Esophagus mucosa (tissue), 1 donor: ENCODE measurements at regions not wholly inside any gene's neighbourhood (a gene's known extent, or its start where the extent isn't known, plus 50 kb on each side); places are given as distances from the start of the nearest gene placed in this dataset.
"Not testable (repeated sequence)": the region's sequence is repeated elsewhere in the genome, so short reads cannot be mapped to it uniquely, and the experiment has no call there.

ENCODE experiments used
- ATAC-seq: fragments of 200-7000 bp; cut with Tn5 transposase; one replicate; pipeline ENCODE4 v1.9.1; 2020
- donor health status: DM: yes; HTN: yes; CAD: no.

DNA sequence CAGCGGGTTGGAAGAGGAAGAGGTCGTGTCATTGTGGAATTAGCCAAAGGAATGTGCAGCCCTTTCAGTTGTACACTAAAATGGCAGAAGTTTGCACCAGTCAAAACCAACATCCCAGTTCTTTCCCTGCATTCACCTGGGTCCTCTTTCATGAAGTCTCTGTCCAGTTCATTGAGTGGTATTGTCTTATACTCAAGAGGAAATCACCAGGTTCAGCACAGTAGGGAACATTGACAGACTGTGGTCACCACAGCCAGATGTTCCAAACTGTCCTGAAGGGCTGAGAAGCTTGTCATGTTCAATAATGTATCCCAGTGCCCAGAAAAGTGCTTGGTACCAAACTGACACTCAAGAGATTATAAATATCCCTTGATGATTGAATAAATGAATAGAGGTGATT lies 131.6 kb downstream of the GLUL start:
- ATAC-seq: no peak

DNA sequence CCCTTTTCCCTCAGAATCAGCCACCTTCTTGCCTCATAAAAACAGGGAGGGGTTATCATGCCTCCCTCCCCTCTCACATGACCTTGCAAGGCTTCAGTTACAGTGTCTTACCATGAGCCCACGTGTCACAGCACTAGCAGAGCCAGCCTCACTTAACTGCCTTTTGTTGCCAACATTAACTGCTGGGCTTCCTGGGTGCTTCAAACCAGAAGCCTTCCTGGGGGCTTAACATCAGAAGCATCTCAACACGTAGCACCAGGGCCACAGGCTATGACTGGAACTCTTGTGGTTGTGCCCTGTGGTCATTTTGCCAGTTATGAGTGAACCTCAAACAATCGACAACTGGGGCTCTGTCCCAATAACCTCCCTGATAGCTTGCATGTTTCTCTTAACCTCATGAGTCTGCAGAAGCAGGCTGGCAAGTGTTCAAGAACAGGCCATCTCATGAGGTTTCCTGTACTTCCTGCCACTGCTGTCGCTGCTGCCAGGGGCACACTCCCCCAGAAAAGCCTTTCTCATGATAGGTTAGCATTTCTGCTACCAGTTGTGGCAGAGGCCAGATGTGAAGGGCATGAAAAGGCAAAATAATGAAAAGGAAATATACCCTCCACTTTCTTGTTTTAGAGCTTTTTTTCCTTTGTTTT lies 132.2 kb downstream of the GLUL start:
- peak; percentile 60 for ATAC-seq

DNA sequence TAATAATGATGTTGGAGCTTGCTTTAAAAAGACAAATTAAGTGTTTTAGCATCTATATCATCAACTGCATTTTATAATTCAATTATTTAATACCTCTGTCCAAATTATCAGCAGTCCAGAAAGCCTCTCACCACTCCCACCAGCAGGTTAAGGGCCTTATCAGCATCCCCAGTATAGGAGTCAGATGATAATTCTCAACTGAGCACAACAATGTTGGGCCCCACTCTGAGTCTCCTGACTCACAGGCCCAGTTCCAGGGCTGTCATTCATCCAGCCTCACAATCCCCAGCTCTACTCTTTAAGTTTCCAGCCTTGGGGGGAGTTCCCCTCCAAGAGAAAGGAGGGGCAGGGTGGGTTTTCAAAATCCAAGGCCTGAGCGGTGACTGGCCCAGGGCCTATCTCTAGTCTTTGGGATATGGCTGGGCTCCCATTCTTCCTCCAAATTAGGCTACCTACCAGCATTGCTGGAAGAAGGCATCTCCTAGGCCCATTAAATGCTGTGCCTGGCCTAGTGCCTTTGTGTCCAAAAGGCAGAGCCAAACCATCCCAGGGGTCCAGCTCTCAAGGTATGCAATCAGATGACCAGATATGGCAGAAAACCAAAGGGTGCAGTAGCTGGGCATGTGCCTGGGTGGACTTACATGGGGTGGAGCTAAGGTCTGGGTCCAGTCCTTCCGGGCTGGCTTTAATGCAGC lies 134.1 kb downstream of the GLUL start:
- no peak for ATAC-seq

DNA sequence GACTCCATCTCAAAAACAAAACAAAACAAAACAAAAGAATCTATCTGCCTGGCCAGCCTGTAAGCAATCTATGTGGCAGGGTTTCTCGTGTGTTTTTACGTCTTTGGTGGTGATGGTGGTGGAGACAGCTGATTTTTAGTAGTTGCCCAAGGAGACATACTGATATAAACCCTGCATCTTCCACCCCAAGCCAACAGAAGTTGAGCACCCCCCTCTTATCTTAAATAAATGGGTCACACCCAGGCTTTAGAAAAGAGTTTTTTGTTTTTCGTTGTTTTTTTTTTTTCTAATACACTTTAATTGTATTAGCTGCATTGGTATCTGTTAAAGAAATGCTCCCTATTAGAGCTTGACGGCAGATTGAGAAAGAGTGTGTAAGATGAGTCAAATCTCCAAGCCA lies 134.7 kb downstream of the GLUL start:
- no peak for ATAC-seq

DNA sequence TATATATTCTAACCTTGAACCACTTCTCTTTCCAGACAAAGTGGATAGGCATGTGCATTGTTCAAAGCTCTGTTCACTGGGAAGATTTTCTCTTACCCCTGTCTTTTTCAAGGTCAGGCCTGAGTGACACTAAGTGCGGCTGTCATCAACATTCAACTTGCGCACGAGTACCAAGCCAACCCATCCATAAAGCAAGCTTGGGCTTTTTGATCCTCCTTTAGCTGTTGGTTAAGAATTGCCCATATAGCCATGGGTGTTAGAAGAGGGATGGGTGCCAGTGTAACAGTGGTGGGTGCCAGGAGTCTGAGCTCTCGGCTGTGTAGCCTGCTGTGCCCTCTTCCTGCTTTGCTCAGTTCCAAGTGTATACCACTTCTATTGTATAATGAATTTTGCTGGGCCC lies 136.1 kb downstream of the GLUL start:
- ATAC-seq: no peak

DNA sequence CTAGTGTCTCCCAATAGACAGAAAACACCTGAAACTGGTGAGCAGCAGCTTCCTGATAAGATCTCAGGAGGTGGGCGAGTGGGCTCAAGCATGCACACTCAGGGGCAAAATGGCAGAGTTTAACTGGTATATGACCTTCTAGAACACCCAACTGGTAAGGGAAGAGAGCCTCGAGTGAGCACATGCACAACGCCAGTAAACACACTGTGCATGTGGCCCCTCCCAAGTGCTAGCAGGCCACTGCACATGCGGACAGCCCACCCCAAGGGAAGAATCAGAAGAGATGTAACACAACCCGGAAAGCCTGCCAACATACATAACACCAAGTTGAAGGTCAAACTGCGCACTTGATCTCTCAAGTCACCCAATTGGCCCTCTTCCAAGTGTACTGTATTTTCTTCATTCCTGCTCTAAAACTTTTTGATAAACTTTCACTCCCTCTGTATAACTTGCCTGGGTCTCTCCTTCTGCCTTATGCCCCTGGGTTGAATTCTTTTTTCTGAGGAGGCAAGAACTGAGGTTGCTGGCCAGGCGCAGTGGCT lies 138.2 kb downstream of the GLUL start:
- no peak for ATAC-seq

DNA sequence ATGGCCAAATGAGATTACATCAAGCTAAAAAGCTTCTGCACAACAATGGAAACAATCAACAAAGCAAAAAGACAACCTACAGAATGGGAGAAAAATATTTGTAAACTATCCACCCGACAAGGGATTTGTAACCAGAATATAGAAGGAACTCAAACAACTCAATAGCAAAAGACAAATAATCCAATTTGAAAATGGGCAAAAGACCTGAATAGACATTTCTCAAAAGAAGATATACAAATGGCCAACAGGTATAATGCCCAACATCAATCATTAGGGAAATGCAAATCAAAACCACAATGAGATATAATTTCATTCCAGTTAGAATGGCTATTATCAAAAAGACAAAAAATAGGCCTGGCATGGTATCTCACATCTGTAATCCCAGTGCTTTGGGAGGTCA lies 140.0 kb downstream of the GLUL start:
- no peak for ATAC-seq

DNA sequence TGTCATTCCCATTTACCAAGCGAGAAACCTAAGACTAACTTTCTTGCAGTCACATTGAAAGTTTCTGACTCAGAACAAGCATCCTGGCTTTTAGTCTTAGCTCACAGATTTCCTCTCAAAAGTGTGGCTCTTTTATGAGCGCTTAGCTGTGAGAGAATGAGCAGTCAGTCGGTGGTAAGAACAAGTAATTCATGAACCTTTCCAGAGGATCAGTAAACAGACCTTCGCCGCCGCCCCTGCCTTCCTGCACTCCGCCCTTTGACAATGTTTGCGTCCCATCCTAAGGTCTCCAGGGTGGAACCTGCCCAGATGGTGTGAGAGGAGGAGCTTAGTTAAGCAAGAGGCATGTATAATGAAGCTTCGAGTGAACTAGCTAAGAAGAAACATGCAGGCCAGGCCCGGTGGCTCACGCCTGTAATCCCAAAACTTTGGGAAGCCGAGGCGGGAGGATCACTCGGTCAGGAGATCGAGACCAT lies 142.4 kb downstream of the GLUL start:
- peak; percentile 84 for ATAC-seq

DNA sequence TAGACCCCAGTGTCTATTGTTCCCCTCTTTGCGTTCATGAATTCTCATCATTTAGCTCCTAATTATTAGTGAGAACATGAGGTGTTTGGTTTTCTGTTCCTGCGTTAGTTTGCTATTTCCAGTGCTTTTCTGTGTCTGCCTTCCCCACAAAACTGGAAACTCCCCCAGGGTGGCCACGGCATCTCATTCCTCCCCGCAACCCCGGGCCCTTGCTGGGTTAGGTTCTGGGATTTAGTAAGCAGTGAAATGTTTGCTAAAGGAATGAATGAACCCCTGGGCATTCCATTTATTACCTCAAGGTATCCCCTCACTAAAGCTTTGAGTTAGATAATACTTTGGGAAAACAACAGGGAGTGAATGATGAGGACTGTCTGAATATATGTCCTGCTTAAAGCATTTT lies 142.9 kb downstream of the GLUL start:
- no peak for ATAC-seq

DNA sequence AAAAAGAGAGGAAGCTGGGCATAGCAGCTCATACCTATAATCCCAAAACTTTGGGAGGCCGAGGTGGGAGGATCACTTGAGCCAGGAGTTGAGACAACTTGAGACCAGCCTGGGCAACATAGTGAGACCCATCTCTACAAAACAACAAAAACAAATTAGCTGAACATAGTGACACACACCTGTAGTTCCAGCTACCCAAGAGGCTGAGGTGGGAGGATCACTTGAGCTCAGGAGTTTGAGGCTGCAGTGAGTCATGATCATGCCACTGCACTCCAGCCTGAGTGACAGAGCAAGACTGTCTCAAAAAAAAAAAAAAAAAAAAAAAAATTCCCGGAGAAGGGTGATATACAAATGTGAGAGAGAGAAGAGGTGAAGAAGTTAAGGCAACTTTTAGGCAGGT lies 143.8 kb downstream of the GLUL start:
- not testable (repeated sequence) for ATAC-seq

DNA sequence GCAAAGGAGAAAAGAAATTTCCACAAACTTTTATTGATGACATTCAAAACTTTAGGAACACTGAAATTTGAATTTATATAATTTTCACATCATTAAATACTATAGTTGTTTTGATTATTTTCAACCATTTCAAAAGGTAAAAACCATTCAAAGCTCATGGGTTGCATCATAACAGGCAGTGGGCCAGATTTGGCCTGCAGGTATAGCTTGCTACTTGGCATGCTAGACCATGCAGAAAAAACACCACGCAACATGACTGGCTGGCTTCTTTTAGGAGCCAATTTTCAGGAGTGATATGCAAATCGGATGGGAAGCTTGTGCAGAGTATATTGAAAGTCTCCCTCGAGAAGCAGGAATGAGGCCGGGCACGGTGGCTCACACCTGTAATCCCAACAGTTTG lies 144.8 kb downstream of the GLUL start:
- peak; percentile 76 for ATAC-seq

DNA sequence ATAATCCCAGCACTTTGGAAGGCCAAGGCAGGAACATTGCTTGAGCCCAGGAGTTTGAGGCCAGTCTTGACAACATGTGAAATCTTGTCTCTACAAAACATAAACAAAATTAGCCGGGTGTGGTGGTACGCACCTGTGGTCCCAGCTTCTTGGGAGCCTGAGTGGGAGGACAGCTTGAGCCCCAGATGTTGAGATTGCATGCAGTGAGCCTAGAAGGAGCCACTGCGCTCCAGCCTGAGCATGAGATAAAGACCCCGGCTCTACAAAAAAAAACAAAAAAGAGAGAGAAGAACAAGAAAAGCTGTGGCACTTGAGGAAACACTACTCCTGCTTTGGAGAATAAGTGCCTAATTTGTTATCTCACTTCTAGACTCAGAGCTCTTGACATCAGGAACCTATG lies 146.6 kb downstream of the GLUL start:
- no peak for ATAC-seq

DNA sequence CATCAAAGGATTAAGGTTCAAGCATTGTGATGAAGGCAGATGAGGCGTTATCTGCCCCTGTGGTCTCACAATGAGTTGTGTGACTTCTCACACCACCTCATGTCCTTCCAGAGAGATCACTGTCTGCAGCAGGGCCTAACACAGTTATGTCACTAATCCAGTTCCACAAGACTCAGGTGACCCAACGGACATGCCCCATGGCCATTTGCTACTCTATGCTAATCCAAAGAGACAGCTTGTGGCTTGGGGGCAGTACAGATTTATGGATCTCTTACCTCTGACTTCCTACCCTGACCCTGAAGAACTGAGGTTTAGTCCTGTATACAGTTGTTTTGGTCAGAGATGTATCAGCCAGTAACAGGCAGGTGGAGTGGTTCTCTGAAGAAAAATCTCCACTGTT lies 147.1 kb downstream of the GLUL start:
- no peak for ATAC-seq

DNA sequence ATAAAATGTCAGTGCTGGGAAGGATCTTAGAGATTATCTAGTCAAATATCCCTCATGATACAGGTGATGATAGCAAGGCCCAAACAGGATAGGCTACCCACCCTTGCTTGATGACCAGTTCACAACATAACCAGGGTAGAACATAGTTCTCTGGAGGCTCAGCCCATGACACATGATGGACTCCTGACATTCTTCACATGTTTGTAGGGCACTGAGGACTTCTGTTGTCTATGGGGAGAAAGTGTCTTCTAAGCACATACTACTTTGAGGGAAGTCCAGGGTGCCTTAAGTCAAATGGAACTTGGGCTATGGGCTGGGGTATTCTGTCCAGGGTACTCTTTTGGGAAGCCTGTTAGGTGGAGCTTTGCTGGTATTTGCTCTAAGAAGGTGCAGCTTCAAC lies 148.9 kb downstream of the GLUL start:
- no peak for ATAC-seq

DNA sequence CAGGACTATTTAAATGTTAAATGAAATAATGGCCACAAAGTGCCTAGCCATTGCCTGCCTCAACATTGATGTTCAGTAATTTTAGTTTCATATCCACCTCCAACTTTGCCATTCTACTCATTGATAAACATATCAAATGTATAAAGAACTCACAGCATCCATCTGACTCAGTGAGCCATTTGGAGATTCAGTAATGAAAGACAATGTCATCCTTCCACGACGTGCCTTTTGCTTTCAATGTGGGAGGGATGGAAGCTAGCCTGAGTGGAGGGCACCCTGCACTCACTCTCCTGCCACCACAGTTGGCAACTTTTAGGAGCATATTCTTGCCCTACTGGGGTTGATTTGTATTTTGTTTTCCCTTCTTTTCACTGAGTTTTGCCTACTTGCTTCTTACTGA lies 151.5 kb downstream of the GLUL start:
- ATAC-seq: no peak

DNA sequence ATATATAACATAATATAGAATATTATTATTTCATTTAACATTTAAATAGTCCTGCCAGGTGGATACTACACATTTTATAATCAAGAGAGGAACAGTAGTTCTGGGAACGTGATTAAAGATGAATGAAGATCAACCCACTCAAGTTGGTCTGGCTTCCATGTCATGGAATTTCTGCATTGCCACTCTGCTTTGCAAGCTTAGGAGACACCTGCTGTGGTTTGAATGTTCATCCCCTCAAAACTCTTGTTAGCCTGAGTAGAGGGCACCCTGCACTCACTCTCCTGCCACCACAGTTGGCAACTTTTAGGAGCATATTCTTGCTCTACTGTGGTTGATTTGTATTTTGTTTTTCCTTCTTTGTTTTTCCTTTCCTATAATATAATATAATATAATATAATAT lies 153.2 kb downstream of the GLUL start:
- no peak for ATAC-seq

DNA sequence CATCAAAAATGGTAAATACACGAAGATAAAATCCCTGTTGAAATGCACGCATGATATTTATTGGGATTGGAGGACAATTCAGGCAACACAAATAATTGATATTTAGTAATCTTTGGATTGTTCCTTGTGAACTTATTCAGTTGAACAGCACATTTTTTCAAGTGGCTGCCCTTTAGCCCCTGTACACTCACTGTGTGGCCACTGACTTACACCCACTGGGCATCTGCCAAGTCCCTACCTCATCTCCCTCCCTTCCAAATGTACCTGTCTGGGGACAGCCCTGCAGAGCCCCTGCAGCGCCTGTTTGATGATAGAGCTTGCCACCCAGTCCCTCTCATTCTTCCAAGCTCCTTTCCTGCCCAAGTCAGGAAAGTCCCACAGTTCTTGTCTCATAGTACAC lies 154.3 kb downstream of the GLUL start:
- ATAC-seq: no peak

DNA sequence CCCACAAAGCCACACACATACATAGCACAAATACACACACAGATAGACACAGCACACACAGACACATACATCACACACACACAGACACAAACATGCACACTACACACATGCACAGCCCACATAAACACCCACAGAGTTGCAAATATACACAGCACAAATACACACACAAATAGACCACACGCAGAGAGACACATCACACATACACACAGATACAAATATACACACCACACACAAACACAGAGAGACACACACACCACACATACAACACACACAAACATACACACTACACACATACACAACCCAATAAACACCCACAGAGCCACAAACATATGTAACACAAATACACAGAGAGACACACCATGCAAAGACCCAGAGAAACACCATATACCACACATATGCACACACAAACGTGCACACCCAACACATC lies 154.9 kb downstream of the GLUL start:
- ATAC-seq: no peak

DNA sequence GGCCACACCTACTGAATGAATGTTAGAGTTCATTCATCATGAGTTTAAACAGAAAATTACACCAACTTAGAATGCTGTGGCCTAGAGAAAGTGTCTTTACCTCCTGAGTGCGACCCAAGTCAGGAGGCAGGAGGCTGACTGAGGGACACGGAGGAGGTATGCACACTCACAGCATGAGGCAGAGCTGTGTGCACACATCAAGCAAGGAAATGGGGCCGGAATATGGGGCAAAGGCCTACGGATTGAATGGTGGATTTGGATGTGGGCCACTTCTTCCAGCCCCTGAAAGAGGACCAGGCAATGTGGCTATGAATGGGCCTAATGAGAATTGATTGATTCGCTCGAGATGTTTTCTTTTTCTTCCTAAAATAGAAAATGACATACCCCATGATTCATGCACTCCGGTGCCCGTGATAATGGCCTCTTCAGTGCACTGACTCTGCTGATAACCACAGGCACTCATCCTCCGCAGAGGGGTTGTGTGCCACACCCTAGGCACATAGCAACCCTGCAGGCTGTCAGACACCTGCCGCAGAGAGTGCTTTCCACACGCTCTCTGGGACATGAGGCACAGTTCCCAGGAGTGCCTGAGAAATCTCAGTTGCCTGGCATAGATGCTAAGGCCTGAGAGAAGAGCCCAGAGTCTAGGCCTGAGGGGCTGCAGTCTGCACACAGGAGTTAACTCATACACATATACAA lies 155.5 kb downstream of the GLUL start:
- ATAC-seq: peak; percentile 62

DNA sequence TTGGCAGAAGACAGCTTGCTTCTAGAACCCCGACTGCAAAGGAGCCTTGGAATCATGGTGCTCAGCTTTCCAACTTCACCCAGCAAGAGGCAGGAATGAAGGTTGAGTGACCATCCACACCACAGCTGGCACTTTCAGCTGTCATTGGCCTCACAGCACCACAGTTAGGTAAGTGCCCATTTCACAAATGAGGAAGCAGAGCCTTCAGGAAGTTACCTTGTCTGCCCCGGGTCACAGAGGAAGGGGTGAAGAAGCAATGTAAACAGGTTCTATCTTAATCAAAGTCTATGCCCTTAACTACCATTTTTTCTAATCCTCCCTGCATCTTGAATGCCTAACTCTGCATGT lies 156.0 kb downstream of the GLUL start:
- ATAC-seq: no peak

DNA sequence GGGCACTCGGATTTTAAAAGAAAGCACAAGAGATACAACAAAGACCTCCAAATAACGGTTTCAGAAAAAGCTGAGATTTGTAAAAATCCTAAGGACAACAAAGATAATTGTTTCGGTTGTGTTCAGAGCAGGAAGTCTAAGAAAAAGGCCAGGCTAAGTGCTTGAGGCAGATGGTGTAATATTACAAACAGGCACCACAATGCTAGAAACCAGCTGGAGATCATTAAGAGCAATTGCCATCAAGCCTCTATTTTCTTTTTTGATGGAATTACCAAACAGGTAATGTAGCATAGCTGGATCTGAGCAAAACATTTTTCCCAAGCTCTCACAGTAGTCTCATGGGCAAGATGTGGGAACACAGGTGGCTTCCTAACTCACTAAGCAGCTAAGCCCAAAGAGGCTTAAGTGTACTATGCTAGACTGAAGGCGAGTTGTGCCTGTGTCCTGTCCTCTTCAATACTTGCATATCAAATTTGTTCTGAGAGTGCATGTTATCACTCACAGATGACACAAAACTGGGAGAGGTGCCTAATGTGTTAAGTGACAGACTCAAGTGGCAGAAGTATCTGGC lies 161.6 kb downstream of the GLUL start:
- ATAC-seq: peak; percentile 82

DNA sequence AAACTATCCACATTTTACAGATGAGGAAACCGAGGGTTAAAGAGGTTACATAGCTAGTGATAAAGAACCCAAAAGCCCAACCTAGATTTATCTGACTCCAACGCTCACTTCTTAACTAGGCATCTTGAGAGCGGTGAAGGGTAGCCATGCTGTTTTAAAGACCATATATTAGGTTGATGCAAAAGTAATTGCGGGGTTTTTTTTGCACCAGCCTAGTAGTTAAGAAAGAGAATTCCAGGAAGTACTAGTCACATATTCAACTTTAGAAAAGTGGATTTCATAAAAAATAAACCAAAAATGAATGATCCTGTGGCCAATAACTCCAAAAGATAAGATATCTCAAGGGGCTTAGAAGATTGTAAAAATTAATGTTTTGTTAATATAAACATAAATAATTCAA lies 162.1 kb downstream of the GLUL start:
- ATAC-seq: no peak

DNA sequence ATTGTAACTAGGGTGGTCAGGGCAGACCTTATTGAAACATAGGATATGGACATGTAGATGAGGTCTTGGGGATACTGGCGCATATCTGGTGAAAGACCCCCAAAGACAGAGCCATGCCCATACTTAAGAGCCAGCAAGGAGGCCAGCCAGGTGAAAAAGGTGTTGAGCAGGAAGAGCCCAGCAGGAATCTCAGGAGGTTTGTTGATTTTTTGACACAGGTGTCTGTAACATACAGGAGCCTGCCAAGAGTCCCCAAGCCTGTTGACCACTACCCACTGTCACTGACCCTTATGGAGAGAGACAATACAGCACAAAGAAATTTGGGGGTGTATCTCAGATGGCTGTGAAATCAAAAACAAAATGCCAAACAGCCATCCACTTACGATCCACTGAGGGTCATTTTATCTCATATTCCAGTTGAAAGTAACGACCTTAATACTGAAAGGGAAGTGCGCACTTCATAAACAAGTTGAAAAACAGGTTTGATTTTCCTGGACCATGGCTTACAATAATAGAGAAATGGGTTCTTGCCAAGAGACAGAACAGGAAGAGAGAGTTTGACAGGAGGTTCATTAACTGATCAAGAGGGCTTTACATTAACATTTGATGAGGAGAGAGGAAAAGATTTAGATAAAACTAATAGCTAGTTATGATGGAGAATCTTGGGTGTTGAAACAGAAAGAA lies 163.6 kb downstream of the GLUL start:
- ATAC-seq: peak; percentile 64
